Ishikawa (cell line): ENCODE measurements at regions not wholly inside any gene's neighbourhood (a gene's known extent, or its start where the extent isn't known, plus 50 kb on each side); places are given as distances from the start of the nearest gene placed in this dataset.

ENCODE experiments used
- CEBPB ChIP-seq: IDR thresholded peaks from 2 replicates; pipeline ENCODE4 v1.6.1; 2012
- CREB1 ChIP-seq: IDR thresholded peaks from 2 replicates; pipeline ENCODE4 v1.6.1; 2012; ENCODE audit warnings: low read depth
- EP300 ChIP-seq: IDR thresholded peaks from 2 replicates; pipeline ENCODE4 v1.6.1; 2012; ENCODE audit warnings: borderline replicate concordance
- FOXM1 ChIP-seq: IDR thresholded peaks from 2 replicates; pipeline ENCODE4 v1.6.1; 2012; ENCODE audit warnings: low read depth, borderline replicate concordance
- NFIC ChIP-seq: IDR thresholded peaks from 2 replicates; pipeline ENCODE4 v1.6.1; 2012
- RAD21 ChIP-seq: IDR thresholded peaks from 2 replicates; pipeline ENCODE4 v1.6.1; 2012; ENCODE audit warnings: low read depth
- TAF1 ChIP-seq: IDR thresholded peaks from 2 replicates; pipeline ENCODE4 v1.6.1; 2012; ENCODE audit warnings: low read depth, mild to moderate bottlenecking
- TCF12 ChIP-seq: IDR thresholded peaks from 2 replicates; pipeline ENCODE4 v1.6.1; 2012; ENCODE audit warnings: low read depth
- TEAD4 ChIP-seq: IDR thresholded peaks from 2 replicates; pipeline ENCODE4 v1.6.1; 2012
- YY1 ChIP-seq: IDR thresholded peaks from 2 replicates; pipeline ENCODE4 v1.6.1; 2012; ENCODE audit warnings: low read depth
- TF ChIP-seq, protein P1 (sequence below): IDR thresholded peaks from 2 replicates; pipeline ENCODE4 v1.6.1; 2012; ENCODE audit warnings: low read depth, mild to moderate bottlenecking
- TF ChIP-seq, protein P2 (sequence below): IDR thresholded peaks from 2 replicates; pipeline ENCODE4 v1.6.1; 2012

DNA sequence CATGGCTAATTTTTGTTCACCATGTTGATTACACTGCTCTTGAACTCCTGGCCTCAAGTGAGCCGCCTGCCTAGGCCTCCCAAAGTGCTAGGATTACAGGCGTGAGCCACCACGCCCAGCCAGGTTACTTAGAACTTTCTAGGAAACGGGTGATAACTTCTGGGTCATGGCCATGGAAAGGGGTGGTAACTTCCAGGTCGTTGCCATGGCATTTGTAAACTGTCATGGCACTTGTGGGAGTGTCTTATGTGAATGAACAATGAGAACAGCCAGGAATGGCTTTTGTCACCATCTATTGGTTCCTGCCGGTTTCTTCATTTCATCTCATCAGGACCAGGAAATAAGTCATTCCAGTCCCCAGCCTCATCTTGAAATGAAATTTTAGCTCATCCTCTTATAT lies 120.9 kb downstream of the SLC16A9 start:
- TF ChIP-seq FOXM1, result no peak
- TF ChIP-seq CEBPB, result no peak
- no peak for TF ChIP-seq TAF1
- TF ChIP-seq CREB1, result no peak
- TF ChIP-seq, protein P1, sequence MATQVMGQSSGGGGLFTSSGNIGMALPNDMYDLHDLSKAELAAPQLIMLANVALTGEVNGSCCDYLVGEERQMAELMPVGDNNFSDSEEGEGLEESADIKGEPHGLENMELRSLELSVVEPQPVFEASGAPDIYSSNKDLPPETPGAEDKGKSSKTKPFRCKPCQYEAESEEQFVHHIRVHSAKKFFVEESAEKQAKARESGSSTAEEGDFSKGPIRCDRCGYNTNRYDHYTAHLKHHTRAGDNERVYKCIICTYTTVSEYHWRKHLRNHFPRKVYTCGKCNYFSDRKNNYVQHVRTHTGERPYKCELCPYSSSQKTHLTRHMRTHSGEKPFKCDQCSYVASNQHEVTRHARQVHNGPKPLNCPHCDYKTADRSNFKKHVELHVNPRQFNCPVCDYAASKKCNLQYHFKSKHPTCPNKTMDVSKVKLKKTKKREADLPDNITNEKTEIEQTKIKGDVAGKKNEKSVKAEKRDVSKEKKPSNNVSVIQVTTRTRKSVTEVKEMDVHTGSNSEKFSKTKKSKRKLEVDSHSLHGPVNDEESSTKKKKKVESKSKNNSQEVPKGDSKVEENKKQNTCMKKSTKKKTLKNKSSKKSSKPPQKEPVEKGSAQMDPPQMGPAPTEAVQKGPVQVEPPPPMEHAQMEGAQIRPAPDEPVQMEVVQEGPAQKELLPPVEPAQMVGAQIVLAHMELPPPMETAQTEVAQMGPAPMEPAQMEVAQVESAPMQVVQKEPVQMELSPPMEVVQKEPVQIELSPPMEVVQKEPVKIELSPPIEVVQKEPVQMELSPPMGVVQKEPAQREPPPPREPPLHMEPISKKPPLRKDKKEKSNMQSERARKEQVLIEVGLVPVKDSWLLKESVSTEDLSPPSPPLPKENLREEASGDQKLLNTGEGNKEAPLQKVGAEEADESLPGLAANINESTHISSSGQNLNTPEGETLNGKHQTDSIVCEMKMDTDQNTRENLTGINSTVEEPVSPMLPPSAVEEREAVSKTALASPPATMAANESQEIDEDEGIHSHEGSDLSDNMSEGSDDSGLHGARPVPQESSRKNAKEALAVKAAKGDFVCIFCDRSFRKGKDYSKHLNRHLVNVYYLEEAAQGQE, result no peak
- TF ChIP-seq RAD21, result no peak
- TF ChIP-seq, protein P2, sequence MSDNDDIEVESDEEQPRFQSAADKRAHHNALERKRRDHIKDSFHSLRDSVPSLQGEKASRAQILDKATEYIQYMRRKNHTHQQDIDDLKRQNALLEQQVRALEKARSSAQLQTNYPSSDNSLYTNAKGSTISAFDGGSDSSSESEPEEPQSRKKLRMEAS, result no peak
- no peak for TF ChIP-seq YY1
- no peak for TF ChIP-seq EP300
- no peak for TF ChIP-seq TCF12
- no peak for TF ChIP-seq NFIC
- no peak for TF ChIP-seq TEAD4
